Stomach (tissue), 4 donors: ENCODE measurements at regions not wholly inside any gene's neighbourhood (a gene's known extent, or its start where the extent isn't known, plus 50 kb on each side); places are given as distances from the start of the nearest gene placed in this dataset.

ENCODE experiments used
- EP300 ChIP-seq: sonication (generic); formaldehyde crosslinking; IDR thresholded peaks from one replicate; pipeline ENCODE4 v1.6.1; 2017; ENCODE audit warnings: antibody characterized with exemption
- POLR2A ChIP-seq, 4 donors: fragments of 450-650 bp; IDR thresholded peaks; one replicate each; pipeline ENCODE4 v1.6.1; 2016; ENCODE audit warnings: antibody characterized with exemption in 4 of 4, control low read depth in 2 of 4, mild to moderate bottlenecking in 1 of 4, moderate library complexity in 1 of 4
- POLR2AphosphoS5 ChIP-seq, 3 donors: sonication (generic); formaldehyde crosslinking; IDR thresholded peaks; one replicate each; pipeline ENCODE4 v1.6.1; 2016; ENCODE audit warnings: antibody characterized with exemption in 3 of 3
- TF ChIP-seq, protein P1 (sequence below), 7 experiments: fragments of 450-650 bp in 4 of 7; fragments of 200-600 bp in 3 of 7; sonication (generic) in 3 of 7; IDR thresholded peaks; one replicate each; pipeline ENCODE4 v1.5.1; 2016 to 2019; ENCODE audit warnings: antibody characterized with exemption in 7 of 7, control low read depth in 2 of 7, mild to moderate bottlenecking in 1 of 7

DNA sequence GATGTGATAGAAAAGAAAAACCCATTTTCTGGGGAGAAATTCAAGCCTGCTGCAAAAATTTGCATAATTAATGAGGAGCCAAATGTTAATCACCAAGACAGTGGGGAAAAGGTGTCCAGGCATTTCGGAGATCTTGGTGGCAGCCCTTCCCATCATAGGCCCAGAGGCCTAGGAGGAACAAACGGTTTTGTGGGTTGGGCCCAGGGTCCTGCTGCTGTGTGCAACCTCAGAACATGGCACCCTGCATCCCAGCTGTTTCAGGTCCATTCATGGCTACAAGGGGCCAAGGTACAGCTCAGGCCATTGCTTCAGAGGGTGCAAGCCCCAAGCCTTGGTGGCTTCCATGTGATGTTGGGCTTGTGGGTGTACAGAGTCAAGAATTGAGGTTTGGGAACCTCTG lies 189.8 kb upstream of the IMPG1 start:
- TF ChIP-seq POLR2A (IDR thresholded peaks at IDR 0.05) (no peak), EP300 (no peak), POLR2AphosphoS5 (IDR thresholded peaks at IDR 0.05) (no peak)
- TF ChIP-seq, protein P1, sequence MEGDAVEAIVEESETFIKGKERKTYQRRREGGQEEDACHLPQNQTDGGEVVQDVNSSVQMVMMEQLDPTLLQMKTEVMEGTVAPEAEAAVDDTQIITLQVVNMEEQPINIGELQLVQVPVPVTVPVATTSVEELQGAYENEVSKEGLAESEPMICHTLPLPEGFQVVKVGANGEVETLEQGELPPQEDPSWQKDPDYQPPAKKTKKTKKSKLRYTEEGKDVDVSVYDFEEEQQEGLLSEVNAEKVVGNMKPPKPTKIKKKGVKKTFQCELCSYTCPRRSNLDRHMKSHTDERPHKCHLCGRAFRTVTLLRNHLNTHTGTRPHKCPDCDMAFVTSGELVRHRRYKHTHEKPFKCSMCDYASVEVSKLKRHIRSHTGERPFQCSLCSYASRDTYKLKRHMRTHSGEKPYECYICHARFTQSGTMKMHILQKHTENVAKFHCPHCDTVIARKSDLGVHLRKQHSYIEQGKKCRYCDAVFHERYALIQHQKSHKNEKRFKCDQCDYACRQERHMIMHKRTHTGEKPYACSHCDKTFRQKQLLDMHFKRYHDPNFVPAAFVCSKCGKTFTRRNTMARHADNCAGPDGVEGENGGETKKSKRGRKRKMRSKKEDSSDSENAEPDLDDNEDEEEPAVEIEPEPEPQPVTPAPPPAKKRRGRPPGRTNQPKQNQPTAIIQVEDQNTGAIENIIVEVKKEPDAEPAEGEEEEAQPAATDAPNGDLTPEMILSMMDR (IDR thresholded peaks at IDR 0.05), result no peak
